ENCODE measurements at regions not wholly inside any gene's neighbourhood (a gene's known extent, or its start where the extent isn't known, plus 50 kb on each side); places are given as distances from the start of the nearest gene placed in this dataset.

DNA sequence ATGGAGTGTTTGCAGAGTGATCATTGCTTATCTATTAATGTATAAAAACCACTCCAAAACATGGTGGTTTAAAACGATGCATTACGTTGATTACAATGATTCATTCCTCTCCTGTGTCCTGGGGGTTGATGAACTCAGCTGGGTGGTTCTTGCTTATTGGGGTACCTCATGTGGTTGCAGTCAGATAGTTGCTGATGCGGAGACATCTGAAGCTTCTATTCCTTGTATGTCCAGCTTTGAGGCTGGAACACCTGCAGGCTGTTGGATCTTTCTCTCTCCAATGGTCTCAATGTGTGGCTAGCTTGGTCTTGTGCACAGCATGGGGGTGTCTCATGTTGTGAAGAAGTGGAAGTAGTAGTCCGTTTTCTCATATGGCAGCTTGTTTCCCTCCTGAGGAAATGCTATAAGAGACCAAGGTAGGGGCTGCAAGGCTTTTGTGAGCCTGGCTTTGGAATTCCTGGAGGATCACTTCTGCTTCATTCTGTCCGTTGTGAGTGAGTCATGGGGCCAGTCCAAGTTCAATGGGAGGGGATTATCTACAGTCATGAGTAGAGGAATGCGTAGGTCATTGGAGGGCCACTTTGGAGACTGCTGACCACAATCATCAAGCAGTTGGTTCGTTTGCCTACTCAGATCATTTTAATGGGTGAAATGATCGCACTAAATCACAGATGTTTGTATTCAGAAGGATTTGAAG lies 601.0 kb downstream of the SLC4A3 start:
- Histone ChIP-seq H4K20me1 (ENCODE audit: insufficient read depth, low read length, poor library complexity, severe bottlenecking) (no peaks in the 10 kb centered on the region), H3K4me1 (ENCODE audit: insufficient read depth, low read length, poor library complexity, severe bottlenecking) (no peaks in the 10 kb centered on the region), H3F3A (ENCODE audit: low read depth) (no peaks in the 10 kb centered on the region), H3K4me3 (ENCODE audit: low read length, poor library complexity, severe bottlenecking) (no peak overlapping the region), H3K27me3 (ENCODE audit: insufficient read depth, low read length, poor library complexity, severe bottlenecking) (no peaks in the 10 kb centered on the region), H3K79me2 (ENCODE audit: insufficient read depth, low read length) (no peaks in the 10 kb centered on the region), H3K9ac (ENCODE audit: low read depth, low read length, poor library complexity, severe bottlenecking) (no peak overlapping the region), H2AFZ (ENCODE audit: low read length) (no peak overlapping the region), H3K9me2 (replicated peaks; ENCODE audit: low read depth, low read length) (no peaks in the 10 kb centered on the region), H3K4me2 (ENCODE audit: low read depth, low read length, poor library complexity, severe bottlenecking) (no peak overlapping the region), H3K9me3 (ENCODE audit: insufficient read depth, low read depth, low read length) (no peaks in the 10 kb centered on the region), H3K36me3 (ENCODE audit: insufficient read depth, low read length) (no peaks in the 10 kb centered on the region)
- TF ChIP-seq, protein P1, sequence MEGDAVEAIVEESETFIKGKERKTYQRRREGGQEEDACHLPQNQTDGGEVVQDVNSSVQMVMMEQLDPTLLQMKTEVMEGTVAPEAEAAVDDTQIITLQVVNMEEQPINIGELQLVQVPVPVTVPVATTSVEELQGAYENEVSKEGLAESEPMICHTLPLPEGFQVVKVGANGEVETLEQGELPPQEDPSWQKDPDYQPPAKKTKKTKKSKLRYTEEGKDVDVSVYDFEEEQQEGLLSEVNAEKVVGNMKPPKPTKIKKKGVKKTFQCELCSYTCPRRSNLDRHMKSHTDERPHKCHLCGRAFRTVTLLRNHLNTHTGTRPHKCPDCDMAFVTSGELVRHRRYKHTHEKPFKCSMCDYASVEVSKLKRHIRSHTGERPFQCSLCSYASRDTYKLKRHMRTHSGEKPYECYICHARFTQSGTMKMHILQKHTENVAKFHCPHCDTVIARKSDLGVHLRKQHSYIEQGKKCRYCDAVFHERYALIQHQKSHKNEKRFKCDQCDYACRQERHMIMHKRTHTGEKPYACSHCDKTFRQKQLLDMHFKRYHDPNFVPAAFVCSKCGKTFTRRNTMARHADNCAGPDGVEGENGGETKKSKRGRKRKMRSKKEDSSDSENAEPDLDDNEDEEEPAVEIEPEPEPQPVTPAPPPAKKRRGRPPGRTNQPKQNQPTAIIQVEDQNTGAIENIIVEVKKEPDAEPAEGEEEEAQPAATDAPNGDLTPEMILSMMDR (conservative IDR thresholded peaks at IDR 0.05; ENCODE audit: low read length) = no peak
- no peak for TF ChIP-seq EZH2phosphoT487 (IDR thresholded peaks at IDR 0.05; ENCODE audit: borderline replicate concordance)

DNA sequence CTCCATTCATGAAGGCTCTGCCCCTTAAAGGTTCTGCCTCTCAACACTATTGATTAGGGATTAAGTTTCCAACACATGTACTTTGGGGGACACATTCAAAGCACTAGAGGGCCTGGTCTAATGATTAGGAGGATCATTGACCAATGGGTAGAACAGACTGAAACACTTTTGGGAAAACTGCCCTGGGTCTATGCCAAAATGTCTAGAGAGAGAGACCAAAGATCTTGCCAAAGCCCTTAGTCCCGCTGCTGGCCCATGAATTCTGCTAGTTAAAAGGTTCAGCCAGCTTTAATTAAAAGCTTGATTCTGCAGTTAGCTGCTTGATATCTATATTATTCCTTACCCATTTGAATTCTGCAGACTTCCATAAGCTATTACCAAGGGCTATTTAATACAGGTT lies 613.2 kb downstream of the SLC4A3 start:
- Histone ChIP-seq H3K9me3 (ENCODE audit: insufficient read depth, low read depth, low read length) (no peaks in the 10 kb centered on the region), H3K36me3 (ENCODE audit: insufficient read depth, low read length) (no peaks in the 10 kb centered on the region), H2AFZ (ENCODE audit: low read length) (no peak overlapping the region), H4K20me1 (ENCODE audit: insufficient read depth, low read length, poor library complexity, severe bottlenecking) (no peaks in the 10 kb centered on the region), H3K4me1 (ENCODE audit: insufficient read depth, low read length, poor library complexity, severe bottlenecking) (no peaks in the 10 kb centered on the region), H3K27me3 (ENCODE audit: insufficient read depth, low read length, poor library complexity, severe bottlenecking) (no peaks in the 10 kb centered on the region), H3K9ac (ENCODE audit: low read depth, low read length, poor library complexity, severe bottlenecking) (no peak overlapping the region), H3F3A (ENCODE audit: low read depth) (no peaks in the 10 kb centered on the region), H3K79me2 (ENCODE audit: insufficient read depth, low read length) (no peaks in the 10 kb centered on the region), H3K9me2 (replicated peaks; ENCODE audit: low read depth, low read length) (no peaks in the 10 kb centered on the region), H3K4me3 (ENCODE audit: low read length, poor library complexity, severe bottlenecking) (no peak overlapping the region), H3K4me2 (ENCODE audit: low read depth, low read length, poor library complexity, severe bottlenecking) (no peak overlapping the region)
- no peak for TF ChIP-seq EZH2phosphoT487 (IDR thresholded peaks at IDR 0.05; ENCODE audit: borderline replicate concordance)
- TF ChIP-seq, protein P1 (conservative IDR thresholded peaks at IDR 0.05; ENCODE audit: low read length) = no peak

DNA sequence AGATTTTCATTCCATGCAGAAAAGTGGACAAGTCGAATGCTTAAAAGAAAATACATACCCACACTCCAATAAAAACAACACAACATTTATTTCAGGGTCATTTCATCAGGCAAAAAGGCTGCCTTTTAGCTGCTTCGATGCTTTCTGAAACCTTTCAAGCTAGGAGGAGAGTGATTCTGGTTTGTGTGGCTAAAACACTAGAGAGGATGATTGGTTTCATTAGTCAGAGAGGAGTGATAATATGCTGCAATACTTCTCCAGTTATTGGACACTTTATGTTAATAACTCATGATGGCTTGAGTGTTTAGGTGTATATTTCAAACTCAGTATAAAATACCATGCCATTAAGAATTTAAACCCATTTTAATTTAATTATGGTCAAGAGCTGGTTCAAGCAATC lies 614.0 kb downstream of the SLC4A3 start:
- no peak overlapping the region for H3K4me2 ChIP-seq (ENCODE audit: low read depth, low read length, poor library complexity, severe bottlenecking)
- H3K4me1 ChIP-seq (ENCODE audit: insufficient read depth, low read length, poor library complexity, severe bottlenecking) = no peaks in the 10 kb centered on the region
- no peaks in the 10 kb centered on the region for H3K27me3 ChIP-seq (ENCODE audit: insufficient read depth, low read length, poor library complexity, severe bottlenecking)
- no peaks in the 10 kb centered on the region for H3K79me2 ChIP-seq (ENCODE audit: insufficient read depth, low read length)
- no peaks in the 10 kb centered on the region for H4K20me1 ChIP-seq (ENCODE audit: insufficient read depth, low read length, poor library complexity, severe bottlenecking)
- no peak overlapping the region for H2AFZ ChIP-seq (ENCODE audit: low read length)
- no peaks in the 10 kb centered on the region for H3K9me3 ChIP-seq (ENCODE audit: insufficient read depth, low read depth, low read length)
- H3K4me3 ChIP-seq (ENCODE audit: low read length, poor library complexity, severe bottlenecking) = no peak overlapping the region
- no peaks in the 10 kb centered on the region for H3F3A ChIP-seq (ENCODE audit: low read depth)
- no peaks in the 10 kb centered on the region for H3K9me2 ChIP-seq (replicated peaks; ENCODE audit: low read depth, low read length)
- no peaks in the 10 kb centered on the region for H3K36me3 ChIP-seq (ENCODE audit: insufficient read depth, low read length)
- no peak overlapping the region for H3K9ac ChIP-seq (ENCODE audit: low read depth, low read length, poor library complexity, severe bottlenecking)
- TF ChIP-seq, protein P1 (conservative IDR thresholded peaks at IDR 0.05; ENCODE audit: low read length) = no peak
- TF ChIP-seq EZH2phosphoT487 (IDR thresholded peaks at IDR 0.05; ENCODE audit: borderline replicate concordance) = no peak

All from Loucy (cell line).